ENCODE measurements at regions not wholly inside any gene's neighbourhood (a gene's known extent, or its start where the extent isn't known, plus 50 kb on each side); places are given as distances from the start of the nearest gene placed in this dataset.

- Histone ChIP-seq H3K9ac (ENCODE audit: low read depth in 2 of 2, low read length in 2 of 2) (no peak overlapping the region), H3K27me3 (no peaks in the 10 kb centered on the region), H3K4me1 (no peaks in the 10 kb centered on the region), H3K27ac (no peak overlapping the region), H3K36me3 (no peaks in the 10 kb centered on the region), H3K4me3 (no peak overlapping the region), H3K9me3 (no peaks in the 10 kb centered on the region)
- TF ChIP-seq CTCF (IDR thresholded peaks at IDR 0.05): no peak
- no peak for DNase-seq
- intact Hi-C loops (cut with DNase I): no loop called here
These were observed 777.4 kb downstream of the DSC3 start for GRCh38 chr18:30265190-30265589.

GRCh38 chr18:30254331-30254730 is 788.2 kb downstream of the DSC3 start:
- H3K9me3 ChIP-seq: no peaks in the 10 kb centered on the region
- DNase-seq: no peak
- no peaks in the 10 kb centered on the region for H3K36me3 ChIP-seq
- intact Hi-C loops (cut with DNase I): no loop called here
- no peaks in the 10 kb centered on the region for H3K4me1 ChIP-seq
- TF ChIP-seq CTCF (IDR thresholded peaks at IDR 0.05): no peak
- H3K4me3 ChIP-seq: no peak overlapping the region
- no peaks in the 10 kb centered on the region for H3K27me3 ChIP-seq
- H3K9ac ChIP-seq (ENCODE audit: low read depth in 2 of 2, low read length in 2 of 2): no peak overlapping the region
- no peak overlapping the region for H3K27ac ChIP-seq

- H3K4me3 ChIP-seq: no peak overlapping the region
- H3K27me3 ChIP-seq: no peaks in the 10 kb centered on the region
- H3K9me3 ChIP-seq: no peaks in the 10 kb centered on the region
- no peak overlapping the region for H3K27ac ChIP-seq
- no peak for DNase-seq
- no peak for TF ChIP-seq CTCF (IDR thresholded peaks at IDR 0.05)
- intact Hi-C loops (cut with DNase I): no loop called here
- H3K9ac ChIP-seq (ENCODE audit: low read depth in 2 of 2, low read length in 2 of 2): no peak overlapping the region
- H3K36me3 ChIP-seq: no peaks in the 10 kb centered on the region
- no peaks in the 10 kb centered on the region for H3K4me1 ChIP-seq
These were observed 794.5 kb downstream of the DSC3 start for GRCh38 chr18:30248056-30248455.

GRCh38 chr18:30245766-30246455 is 796.6 kb downstream of the DSC3 start:
- DNase-seq: no peak
- Histone ChIP-seq H3K4me1 (no peaks in the 10 kb centered on the region), H3K27ac (no peak overlapping the region), H3K9me3 (no peaks in the 10 kb centered on the region), H3K9ac (ENCODE audit: low read depth in 2 of 2, low read length in 2 of 2) (no peak overlapping the region), H3K27me3 (no peaks in the 10 kb centered on the region), H3K36me3 (no peaks in the 10 kb centered on the region), H3K4me3 (no peak overlapping the region)
- no peak for TF ChIP-seq CTCF (IDR thresholded peaks at IDR 0.05)
- intact Hi-C loops (cut with DNase I): no loop called here

- no peak for TF ChIP-seq CTCF (IDR thresholded peaks at IDR 0.05)
- H3K9me3 ChIP-seq: no peaks in the 10 kb centered on the region
- no peak overlapping the region for H3K4me3 ChIP-seq
- H3K36me3 ChIP-seq: no peaks in the 10 kb centered on the region
- H3K4me1 ChIP-seq: no peaks in the 10 kb centered on the region
- intact Hi-C loops (cut with DNase I): no loop called here
- DNase-seq: no peak
- H3K9ac ChIP-seq (ENCODE audit: low read depth in 2 of 2, low read length in 2 of 2): no peak overlapping the region
- no peak overlapping the region for H3K27ac ChIP-seq
- H3K27me3 ChIP-seq: no peaks in the 10 kb centered on the region
These were observed 807.8 kb downstream of the DSC3 start for GRCh38 chr18:30234755-30235154.

Measured in colonic mucosa (tissue), 4 donors.